Skin of body (tissue), 1 donor: ENCODE measurements at regions not wholly inside any gene's neighbourhood (a gene's known extent, or its start where the extent isn't known, plus 50 kb on each side); places are given as distances from the start of the nearest gene placed in this dataset.
"Not testable (repeated sequence)": the region's sequence is repeated elsewhere in the genome, so short reads cannot be mapped to it uniquely, and the experiment has no call there.

Experiments used
- DNase-seq: peaks from one replicate; lab custom pipeline; 2025; lab: John Stamatoyannopoulos, UW

GRCh38 chr11:70548976-70549375, 150.6 kb downstream of the CTTN start:
- DNase-seq, result no peak

- DNase-seq, result no peak
These were observed 151.1 kb downstream of the CTTN start for GRCh38 chr11:70549386-70549785.

- no peak for DNase-seq
These were observed 151.5 kb downstream of the CTTN start for GRCh38 chr11:70549796-70550195.

GRCh38 chr11:70550456-70551195, 152.3 kb downstream of the CTTN start:
- no peak for DNase-seq

- no peak for DNase-seq
These were observed 153.2 kb downstream of the CTTN start for GRCh38 chr11:70551351-70552166.

- DNase-seq, result no peak
These were observed 154.1 kb downstream of the CTTN start for GRCh38 chr11:70552167-70553150.

GRCh38 chr11:70555078-70555477, 156.7 kb downstream of the CTTN start:
- DNase-seq, result no peak

GRCh38 chr11:70556884-70557741, 158.8 kb downstream of the CTTN start:
- DNase-seq, result peak; percentile 82

GRCh38 chr11:70557742-70558485, 159.6 kb downstream of the CTTN start:
- no peak for DNase-seq

- DNase-seq, result no peak
These were observed 160.4 kb downstream of the CTTN start for GRCh38 chr11:70558681-70559080.

GRCh38 chr11:70559516-70559915, 161.2 kb downstream of the CTTN start:
- no peak for DNase-seq

- DNase-seq, result not testable (repeated sequence)
These were observed 162.3 kb downstream of the CTTN start for GRCh38 chr11:70560621-70561020.

GRCh38 chr11:70566768-70567530, 168.6 kb downstream of the CTTN start:
- DNase-seq, result no peak

- no peak for DNase-seq
These were observed 169.3 kb downstream of the CTTN start for GRCh38 chr11:70567680-70568034.

- peak; percentile 79 for DNase-seq
These were observed 169.9 kb downstream of the CTTN start for GRCh38 chr11:70568035-70568813.

GRCh38 chr11:70568814-70569617, 170.7 kb downstream of the CTTN start:
- no peak for DNase-seq

GRCh38 chr11:70569618-70569890, 171.2 kb downstream of the CTTN start:
- DNase-seq, result no peak
